ENCODE measurements at regions not wholly inside any gene's neighbourhood (a gene's known extent, or its start where the extent isn't known, plus 50 kb on each side); places are given as distances from the start of the nearest gene placed in this dataset.
"Not testable (repeated sequence)": the region's sequence is repeated elsewhere in the genome, so short reads cannot be mapped to it uniquely, and the experiment has no call there.

GRCh38 chr3:102936511-102937045, 501.8 kb downstream of the ZPLD1 start:
- DNase-seq: no peak

- DNase-seq: no peak
These were observed 507.0 kb downstream of the ZPLD1 start for GRCh38 chr3:102941786-102942185.

- not testable (repeated sequence) for DNase-seq
These were observed 511.6 kb downstream of the ZPLD1 start for GRCh38 chr3:102946445-102946844.

- no peak for DNase-seq
These were observed 537.5 kb downstream of the ZPLD1 start for GRCh38 chr3:102972350-102972749.

- no peak for DNase-seq
These were observed 539.5 kb downstream of the ZPLD1 start for GRCh38 chr3:102974333-102974732.

- no peak for DNase-seq
These were observed 544.4 kb downstream of the ZPLD1 start for GRCh38 chr3:102979191-102979590.

GRCh38 chr3:102979682-102980354, 545.0 kb downstream of the ZPLD1 start:
- no peak for DNase-seq

GRCh38 chr3:102980355-102980696, 545.5 kb downstream of the ZPLD1 start:
- no peak for DNase-seq

- no peak for DNase-seq
These were observed 567.8 kb downstream of the ZPLD1 start for GRCh38 chr3:103002425-103003176.

GRCh38 chr3:103006526-103007183, 571.8 kb downstream of the ZPLD1 start:
- no peak for DNase-seq

GRCh38 chr3:103009609-103010008, 574.8 kb downstream of the ZPLD1 start:
- DNase-seq: no peak

GRCh38 chr3:103025880-103026279, 591.1 kb downstream of the ZPLD1 start:
- DNase-seq: no peak

- DNase-seq: no peak
These were observed 599.0 kb downstream of the ZPLD1 start for GRCh38 chr3:103033841-103034240.

GRCh38 chr3:103047640-103048039, 612.8 kb downstream of the ZPLD1 start:
- DNase-seq: no peak

- DNase-seq: no peak
These were observed 613.4 kb downstream of the ZPLD1 start for GRCh38 chr3:103048068-103048722.

GRCh38 chr3:103052236-103052830, 617.5 kb downstream of the ZPLD1 start:
- no peak for DNase-seq

GRCh38 chr3:103055021-103055520, 620.3 kb downstream of the ZPLD1 start:
- DNase-seq: no peak

- DNase-seq: no peak
These were observed 621.7 kb downstream of the ZPLD1 start for GRCh38 chr3:103056542-103056941.

GRCh38 chr3:103057003-103057402, 622.2 kb downstream of the ZPLD1 start:
- no peak for DNase-seq

- DNase-seq: no peak
These were observed 622.7 kb downstream of the ZPLD1 start for GRCh38 chr3:103057487-103057886.

- no peak for DNase-seq
These were observed 624.6 kb downstream of the ZPLD1 start for GRCh38 chr3:103059432-103059831.

- DNase-seq: no peak
These were observed 625.4 kb downstream of the ZPLD1 start for GRCh38 chr3:103060242-103060641.

GRCh38 chr3:103067963-103068362, 633.1 kb downstream of the ZPLD1 start:
- DNase-seq: no peak
